Left hindlimb (tissue), 1 donor: ENCODE measurements at regions not wholly inside any gene's neighbourhood (a gene's known extent, or its start where the extent isn't known, plus 50 kb on each side); places are given as distances from the start of the nearest gene placed in this dataset.

Source experiments
- DNase-seq: peaks from one replicate; pipeline ENCODE4 v3.0.0-alpha.2; 2018

GRCh38 chr1:56416495-56416894 is 162.9 kb downstream of the PLPP3 start:
- DNase-seq = no peak

- no peak for DNase-seq
Measured at GRCh38 chr1:56415720-56416119, 163.6 kb downstream of the PLPP3 start.

GRCh38 chr1:56415258-56415657 is 164.1 kb downstream of the PLPP3 start:
- DNase-seq = no peak

GRCh38 chr1:56414728-56415224 is 164.6 kb downstream of the PLPP3 start:
- DNase-seq = no peak

GRCh38 chr1:56413671-56414199 is 165.6 kb downstream of the PLPP3 start:
- no peak for DNase-seq

GRCh38 chr1:56411484-56412180 is 167.7 kb downstream of the PLPP3 start:
- no peak for DNase-seq

GRCh38 chr1:56411021-56411420 is 168.3 kb downstream of the PLPP3 start:
- DNase-seq = no peak

- no peak for DNase-seq
Measured at GRCh38 chr1:56410405-56410804, 169.0 kb downstream of the PLPP3 start.

GRCh38 chr1:56409112-56409691 is 170.2 kb downstream of the PLPP3 start:
- DNase-seq = no peak

GRCh38 chr1:56406821-56407220 is 172.5 kb downstream of the PLPP3 start:
- no peak for DNase-seq

GRCh38 chr1:56404561-56405030 is 174.8 kb downstream of the PLPP3 start:
- peak; percentile 52 for DNase-seq

GRCh38 chr1:56404066-56404465 is 175.3 kb downstream of the PLPP3 start:
- no peak for DNase-seq

GRCh38 chr1:56403321-56403720 is 176.0 kb downstream of the PLPP3 start:
- DNase-seq = no peak

- DNase-seq = no peak
Measured at GRCh38 chr1:56401191-56401590, 178.2 kb downstream of the PLPP3 start.

- no peak for DNase-seq
Measured at GRCh38 chr1:56400526-56400925, 178.8 kb downstream of the PLPP3 start.

- no peak for DNase-seq
Measured at GRCh38 chr1:56399795-56400194, 179.6 kb downstream of the PLPP3 start.

- no peak for DNase-seq
Measured at GRCh38 chr1:56399326-56399725, 180.0 kb downstream of the PLPP3 start.

GRCh38 chr1:56397811-56398231 is 181.5 kb downstream of the PLPP3 start:
- no peak for DNase-seq

- DNase-seq = no peak
Measured at GRCh38 chr1:56397409-56397808, 182.0 kb downstream of the PLPP3 start.

- DNase-seq = no peak
Measured at GRCh38 chr1:56396581-56396980, 182.8 kb downstream of the PLPP3 start.

GRCh38 chr1:56395776-56396175 is 183.6 kb downstream of the PLPP3 start:
- no peak for DNase-seq

GRCh38 chr1:56394298-56394697 is 185.1 kb downstream of the PLPP3 start:
- DNase-seq = peak; percentile 80

- DNase-seq = no peak
Measured at GRCh38 chr1:56390934-56391731, 188.2 kb downstream of the PLPP3 start.
